Superior temporal gyrus (tissue), 1 donor: ENCODE measurements at regions not wholly inside any gene's neighbourhood (a gene's known extent, or its start where the extent isn't known, plus 50 kb on each side); places are given as distances from the start of the nearest gene placed in this dataset.

Source experiments
- DNase-seq: peaks from one replicate; pipeline ENCODE4 v3.0.0-alpha.2; 2016; ENCODE audit errors: extremely low spot score

- no peak for DNase-seq
These were observed 313.9 kb downstream of the BARHL2 start for GRCh38 chr1:90402893-90403849.

DNA sequence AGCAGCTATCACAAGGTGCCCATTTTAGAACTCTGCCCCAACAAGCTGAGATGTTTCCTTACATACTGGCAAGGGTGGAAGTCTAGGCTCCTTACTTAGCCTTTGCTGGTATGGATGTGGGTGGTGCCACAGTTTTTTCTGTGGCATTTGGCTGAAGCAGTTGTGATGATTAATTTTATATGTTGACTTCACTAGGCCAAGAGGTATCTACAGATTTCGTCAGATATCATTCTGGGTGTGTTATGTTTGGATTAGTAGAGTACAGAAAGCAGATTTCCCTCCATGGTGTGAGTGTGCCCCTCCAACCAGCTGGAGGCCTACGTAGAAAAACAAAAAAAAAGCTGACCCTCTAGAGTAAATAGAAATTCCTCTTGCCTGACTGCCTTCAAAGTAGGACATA, 317.0 kb downstream of the BARHL2 start:
- no peak for DNase-seq

GRCh38 chr1:90396917-90397316, 320.2 kb downstream of the BARHL2 start:
- no peak for DNase-seq

- no peak for DNase-seq
These were observed 322.9 kb downstream of the BARHL2 start for GRCh38 chr1:90394247-90394646.

- DNase-seq = no peak
These were observed 324.1 kb downstream of the BARHL2 start for GRCh38 chr1:90393025-90393424.

GRCh38 chr1:90391126-90391525, 326.0 kb downstream of the BARHL2 start:
- no peak for DNase-seq

GRCh38 chr1:90387805-90388204, 329.3 kb downstream of the BARHL2 start:
- DNase-seq = no peak

DNA sequence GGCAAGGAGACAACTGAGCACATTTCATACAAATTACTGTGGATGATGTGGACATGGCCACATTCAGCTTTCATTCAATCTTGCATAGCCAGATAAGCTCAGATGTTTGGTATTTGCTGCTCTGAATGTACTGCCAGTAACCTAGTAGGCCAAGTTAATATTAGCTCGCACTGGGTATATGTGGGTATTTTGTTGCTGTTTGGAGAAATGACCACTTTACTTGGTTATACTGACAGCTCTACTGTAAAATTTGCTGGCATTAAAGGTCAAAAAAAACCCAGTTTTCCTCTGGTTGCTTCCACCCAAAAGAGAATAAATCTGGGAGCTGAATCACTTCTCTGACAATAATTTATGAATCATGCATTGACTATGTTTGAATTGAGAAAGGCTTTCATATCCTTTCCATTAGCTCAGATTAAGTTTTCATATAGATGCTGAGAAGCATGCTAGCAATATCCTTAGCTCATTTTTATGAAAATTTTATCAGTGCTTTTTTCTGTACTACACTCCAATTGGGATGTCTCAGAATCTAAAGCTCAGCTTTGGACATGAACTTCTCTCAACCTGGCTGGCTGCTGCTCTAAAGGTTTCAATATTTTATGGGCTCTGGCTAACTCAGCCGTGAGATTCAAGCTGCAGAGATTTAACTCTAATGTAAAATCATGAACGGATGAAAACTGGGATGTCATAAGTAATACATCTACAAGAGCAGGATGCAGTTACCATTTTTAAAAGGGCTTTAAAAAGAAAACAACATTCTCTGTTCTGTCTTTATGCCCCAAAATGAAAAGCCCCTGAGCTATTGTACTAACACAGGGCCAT, 330.0 kb downstream of the BARHL2 start:
- no peak for DNase-seq

DNA sequence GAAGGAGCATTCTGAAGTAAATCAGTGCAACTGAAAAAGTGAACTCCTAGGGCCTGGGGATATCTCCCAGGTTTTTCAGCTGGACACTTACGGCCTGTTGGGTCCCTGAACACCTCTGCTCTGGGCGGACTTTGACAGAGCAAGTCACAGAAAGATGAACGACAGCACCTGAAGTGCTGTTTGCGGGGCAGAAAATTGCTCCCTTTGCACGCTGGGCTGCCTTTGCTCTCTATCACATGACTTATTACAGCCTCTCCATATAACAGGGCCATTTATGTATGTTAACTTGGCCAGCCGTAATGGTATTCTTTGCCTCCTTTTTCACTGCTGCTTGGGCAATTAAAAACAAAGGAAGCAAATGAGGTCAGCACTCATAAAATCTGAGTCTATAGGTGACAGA, 332.9 kb downstream of the BARHL2 start:
- DNase-seq = no peak

DNA sequence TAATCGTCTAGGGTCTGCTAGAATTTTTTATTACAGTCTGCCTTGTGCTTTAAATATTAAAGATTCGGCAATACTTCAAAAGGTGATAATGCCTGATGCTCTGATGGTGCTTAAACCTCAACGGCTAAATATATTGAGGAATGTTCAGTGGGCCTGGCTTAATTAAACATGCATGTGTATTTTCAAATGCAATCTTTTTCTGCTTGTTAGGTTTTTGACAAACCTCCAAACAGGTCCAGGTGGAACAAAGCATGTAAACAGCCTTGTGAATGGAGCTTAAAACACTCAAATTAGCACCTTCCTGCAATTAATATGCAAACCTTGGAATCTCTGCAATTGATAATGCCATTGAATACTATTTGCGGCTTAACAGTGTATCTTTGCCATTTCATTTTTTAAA, 334.9 kb downstream of the BARHL2 start:
- DNase-seq = no peak

DNA sequence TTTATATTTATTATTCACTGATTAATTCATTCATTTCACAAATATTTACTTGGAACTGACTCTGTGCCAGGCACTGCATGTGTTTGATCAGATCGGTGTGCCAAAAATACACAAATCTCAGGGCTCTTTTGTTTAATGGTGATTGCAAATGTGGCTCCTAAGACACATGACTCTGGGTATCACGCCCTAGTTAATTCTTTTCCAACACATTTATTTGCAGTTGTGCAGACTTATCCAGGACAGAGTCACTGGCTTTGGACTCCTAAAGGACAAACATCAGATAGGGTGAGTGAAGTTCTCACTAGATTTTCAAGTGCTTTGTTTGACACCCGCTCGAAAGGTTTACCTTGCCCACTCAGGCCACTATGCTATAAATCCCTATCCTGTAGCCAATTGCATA, 335.5 kb downstream of the BARHL2 start:
- DNase-seq = no peak

DNA sequence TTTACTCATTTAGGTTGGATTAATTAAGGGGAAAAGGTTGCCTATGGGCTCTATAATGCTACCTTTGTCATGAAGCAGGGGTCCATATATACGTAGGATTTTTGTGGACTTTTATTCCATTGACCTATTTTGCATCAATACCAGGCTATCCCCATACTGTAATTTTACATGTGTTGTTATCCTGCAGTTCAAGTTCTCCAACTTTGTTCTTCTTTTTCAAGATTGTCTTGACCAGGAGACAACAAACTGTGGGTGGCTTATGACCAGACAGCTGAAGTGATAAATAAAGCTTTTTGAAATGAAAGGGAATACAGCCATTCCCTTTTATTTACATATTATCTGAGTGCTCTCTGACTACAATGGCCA, 345.7 kb downstream of the BARHL2 start:
- DNase-seq = no peak

DNA sequence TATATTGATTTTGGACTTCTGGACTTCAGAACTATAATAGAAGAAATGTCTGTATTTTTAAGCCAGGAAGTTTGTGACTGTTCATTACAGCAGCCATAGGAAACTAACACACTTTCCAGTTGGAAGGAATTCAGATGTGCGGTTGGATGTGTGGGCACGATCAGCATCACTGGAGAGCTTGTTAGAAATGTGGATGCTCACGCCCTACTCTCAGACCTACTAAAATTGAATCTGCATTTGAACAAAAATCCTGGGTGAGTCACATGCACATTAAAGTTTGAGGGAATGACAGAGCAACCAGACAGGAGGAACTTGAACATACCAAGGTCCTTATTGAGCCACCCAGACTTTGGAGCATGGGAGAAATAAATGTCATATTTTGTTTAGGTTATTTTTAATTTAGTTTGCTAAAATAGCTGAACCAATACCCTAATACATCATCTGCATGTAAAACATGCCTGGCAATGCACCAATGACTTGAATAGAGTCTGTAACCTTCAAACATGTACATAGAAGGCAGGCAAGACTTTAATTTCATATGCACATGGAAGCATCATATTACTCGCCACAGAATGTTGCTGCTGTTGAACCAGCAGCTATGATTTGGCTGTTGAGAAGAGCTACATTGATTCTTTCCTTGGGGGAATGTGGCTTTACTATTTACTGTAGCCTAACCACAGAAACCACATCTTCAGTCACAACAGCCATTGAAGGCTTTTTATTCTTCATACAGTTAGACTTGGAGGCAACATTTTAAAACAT, 346.2 kb downstream of the BARHL2 start:
- no peak for DNase-seq

DNA sequence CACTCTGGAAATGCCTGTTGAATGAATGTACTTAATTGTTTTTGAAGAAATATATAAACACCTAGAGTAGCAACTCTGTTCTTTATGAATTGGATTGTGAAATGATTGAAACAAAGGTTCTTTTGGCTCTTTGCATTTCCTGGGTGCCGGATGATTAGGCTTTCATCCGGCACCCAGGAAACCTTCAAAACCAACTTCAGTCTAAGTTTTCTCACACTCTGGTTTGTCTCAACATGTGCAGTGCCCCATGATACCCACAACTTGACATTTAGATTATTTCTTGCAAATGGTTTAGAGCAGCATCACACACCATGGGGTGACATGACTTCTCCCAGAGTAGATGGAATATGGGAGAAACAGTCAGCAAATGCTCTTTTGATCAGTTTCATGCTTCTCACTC, 354.9 kb downstream of the BARHL2 start:
- no peak for DNase-seq

DNA sequence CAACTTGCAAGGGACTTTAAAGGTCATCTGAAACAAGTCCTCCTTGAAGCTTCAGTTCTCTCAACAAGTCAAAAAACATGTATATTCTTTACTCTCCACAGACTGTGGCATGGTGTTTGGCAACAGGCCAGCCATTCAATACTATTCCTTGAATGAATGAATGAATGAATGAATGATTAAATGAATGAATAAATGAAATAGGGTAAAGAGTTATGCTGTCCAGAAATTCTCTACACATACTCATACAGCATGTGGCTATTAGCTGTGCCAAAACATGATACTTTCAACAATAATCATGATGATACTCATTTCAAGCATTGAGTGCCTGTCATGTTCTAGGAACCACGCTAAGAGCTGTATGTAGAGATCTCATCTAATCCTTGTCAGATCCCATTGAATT, 356.1 kb downstream of the BARHL2 start:
- no peak for DNase-seq

- DNase-seq = no peak
These were observed 357.1 kb downstream of the BARHL2 start for GRCh38 chr1:90359994-90360393.

DNA sequence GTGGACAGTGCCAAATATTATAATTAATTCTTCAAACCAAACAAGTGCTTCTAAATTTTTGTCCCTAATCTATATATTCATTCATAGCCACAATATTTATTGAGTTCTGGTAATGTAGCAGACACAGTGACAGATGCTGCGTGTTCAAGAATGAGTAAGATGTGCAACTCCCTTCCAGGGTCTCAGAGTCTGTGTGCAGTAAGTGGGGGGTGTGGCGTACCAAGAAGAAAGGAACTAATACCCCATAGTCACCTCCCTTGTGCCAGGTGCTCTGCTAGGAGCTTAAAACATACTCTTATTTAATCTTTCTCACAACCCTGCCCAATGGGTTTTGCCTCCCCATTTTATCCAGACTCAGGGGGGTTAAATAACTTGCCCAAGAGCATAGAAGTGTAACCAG, 358.7 kb downstream of the BARHL2 start:
- DNase-seq = no peak

GRCh38 chr1:90357995-90358394, 359.1 kb downstream of the BARHL2 start:
- no peak for DNase-seq

GRCh38 chr1:90356991-90357390, 360.1 kb downstream of the BARHL2 start:
- no peak for DNase-seq

DNA sequence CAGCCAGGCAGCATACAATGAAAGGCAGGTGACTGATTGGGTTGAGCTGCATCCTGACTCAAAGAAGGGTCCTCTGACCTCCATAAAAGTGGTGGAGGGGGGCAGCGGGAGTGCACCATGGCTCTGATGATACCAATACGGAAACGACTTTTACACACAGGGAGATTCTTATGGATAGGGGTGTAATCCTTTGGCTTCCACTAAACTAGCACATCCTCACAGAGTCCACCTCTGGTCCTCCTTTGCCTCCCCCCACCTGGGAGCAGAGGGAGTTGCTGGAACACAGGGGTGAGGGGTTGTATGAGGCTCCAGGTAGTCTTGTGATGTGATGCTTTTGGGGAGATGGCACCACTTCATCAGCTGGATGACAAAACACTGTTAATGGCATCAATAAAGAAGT, 361.0 kb downstream of the BARHL2 start:
- DNase-seq = no peak

- no peak for DNase-seq
These were observed 359.8 kb downstream of the ZNF326 start for GRCh38 chr1:90354704-90355103.

DNA sequence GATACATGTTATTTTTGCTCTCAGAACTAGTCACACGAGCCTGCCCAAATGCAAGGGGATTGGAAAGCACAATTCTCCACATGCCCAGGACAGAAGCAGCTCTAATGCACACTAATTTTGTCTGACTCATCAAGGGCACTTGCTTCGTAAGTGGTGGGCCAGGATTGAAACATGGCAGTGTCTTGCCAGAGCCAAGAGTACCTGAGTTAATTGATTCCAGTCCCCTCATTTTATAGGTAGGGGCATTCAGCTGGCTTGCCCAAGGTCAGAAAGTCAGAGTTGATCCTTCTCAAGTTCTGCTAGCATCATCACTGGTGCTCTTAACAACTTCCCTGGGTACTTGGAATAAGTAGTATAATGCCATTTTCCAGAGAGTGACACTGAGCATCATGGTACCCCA, 356.1 kb downstream of the ZNF326 start:
- no peak for DNase-seq
